Transverse colon (tissue), 4 donors: ENCODE measurements at regions not wholly inside any gene's neighbourhood (a gene's known extent, or its start where the extent isn't known, plus 50 kb on each side); places are given as distances from the start of the nearest gene placed in this dataset.
"Not testable (repeated sequence)": the region's sequence is repeated elsewhere in the genome, so short reads cannot be mapped to it uniquely, and the experiment has no call there.

ENCODE experiments used
- DNase-seq: peaks from one replicate; pipeline ENCODE4 v3.0.0-alpha.2; 2019
- H3K27ac ChIP-seq, 4 donors: fragments of 200-600 bp; sonication (generic); 2 replicates each; pipeline ENCODE4 v1.5.1; 2016 to 2018; ENCODE audit warnings: inconsistent platforms in 4 of 4
- H3K27me3 ChIP-seq: fragments of 200-600 bp; sonication (generic); 2 replicates; pipeline ENCODE4 v1.5.1; 2017; ENCODE audit warnings: inconsistent platforms
- H3K36me3 ChIP-seq, 4 donors: fragments of 200-600 bp; sonication (generic); 2 replicates each; pipeline ENCODE4 v1.5.1; 2017 to 2019; ENCODE audit warnings: inconsistent platforms in 4 of 4
- H3K4me1 ChIP-seq, 4 donors: fragments of 200-600 bp; sonication (generic); 2 replicates each; pipeline ENCODE4 v1.5.1; 2017 to 2020; ENCODE audit warnings: inconsistent platforms in 4 of 4
- H3K4me3 ChIP-seq, 4 donors: fragments of 200-600 bp; sonication (generic); 1 replicate in 1 of 4; 2 replicates in 3 of 4; pipeline versions ENCODE4 v1.5.1 to v1.6.1; 2017 to 2019; ENCODE audit warnings: inconsistent platforms in 4 of 4
- H3K9me3 ChIP-seq, 2 donors: fragments of 200-600 bp; sonication (generic); 2 replicates each; pipeline ENCODE4 v1.5.1; 2017 to 2019; ENCODE audit warnings: inconsistent platforms in 2 of 2
- CTCF ChIP-seq, 5 experiments: fragments of 200-600 bp in 3 of 5; fragments of 450-650 bp in 2 of 5; sonication (generic) in 3 of 5; IDR thresholded peaks; 1 replicate in 2 of 5; 2 replicates in 3 of 5; pipeline ENCODE4 v1.5.1; 2016 to 2017; ENCODE audit warnings: antibody characterized with exemption in 5 of 5, inconsistent platforms in 3 of 5, mild to moderate bottlenecking in 2 of 5, moderate library complexity in 1 of 5
- EP300 ChIP-seq: sonication (generic); formaldehyde crosslinking; IDR thresholded peaks from one replicate; pipeline ENCODE4 v1.6.1; 2017; ENCODE audit warnings: antibody characterized with exemption, low read depth
- POLR2AphosphoS5 ChIP-seq, 3 donors: sonication (generic); formaldehyde crosslinking; IDR thresholded peaks; one replicate each; pipeline ENCODE4 v1.6.1; 2016; ENCODE audit warnings: antibody characterized with exemption in 3 of 3
- WGBS, 2 donors: methylation state at CpG; one replicate each; pipeline ENCODE4 v1.1.5; 2018; ENCODE audit warnings: low coverage in 1 of 2; 5-methylcytosine and 5-hydroxymethylcytosine counted together
- in situ Hi-C, 4 donors: fragments of 200-750 bp; cut with MboI; loops; one replicate each; pipeline versions ENCODE4 v1.15.0 to v1.15.1; 2017; ENCODE audit warnings: low sequenced_read_pairs in 3 of 4, low pct_ligation_motif_present in 1 of 4, low pct_unique_long_range_greater_than_20kb in 1 of 4
- intact Hi-C: fragments of 100-400 bp; cut with DNase I; formaldehyde crosslinking; loops from one replicate; pipeline ENCODE4 v1.15.1; 2023; ENCODE audit warnings: low total_unique reads

- WGBS, 2 donors, result 67 to 79% methylated on average over 1 of the region's 1 CpG
- in situ Hi-C loops, result not testable (repeated sequence)
Measured at GRCh38 chr15:24305643-24306042, 369.9 kb upstream of the NPAP1 start.

GRCh38 chr15:24309700-24310099 lies 365.9 kb upstream of the NPAP1 start:
- H3K4me1 ChIP-seq, H3K27ac ChIP-seq, intact Hi-C loops, in situ Hi-C loops, H3K36me3 ChIP-seq, H3K27me3 ChIP-seq, H3K9me3 ChIP-seq, H3K4me3 ChIP-seq, DNase-seq: not testable (repeated sequence)
- 83% methylated on average over 1 of the region's 1 CpG; no CpG with 5 or more reads in 1 of the 2 donors for WGBS, 2 donors

More at GRCh38 chr15:24305643-24306042, 369.9 kb upstream of the NPAP1 start:
- intact Hi-C loops, H3K27me3 ChIP-seq, H3K9me3 ChIP-seq, DNase-seq, H3K36me3 ChIP-seq, H3K27ac ChIP-seq, H3K4me3 ChIP-seq, H3K4me1 ChIP-seq: not testable (repeated sequence)

- H3K4me3 ChIP-seq, in situ Hi-C loops, H3K27ac ChIP-seq, H3K4me1 ChIP-seq, H3K9me3 ChIP-seq, H3K36me3 ChIP-seq, DNase-seq, H3K27me3 ChIP-seq, intact Hi-C loops: not testable (repeated sequence)
- 69% methylated on average over 3 of the region's 3 CpGs; no CpG with 5 or more reads in 1 of the 2 donors for WGBS, 2 donors
Measured at GRCh38 chr15:24311692-24312091, 363.9 kb upstream of the NPAP1 start.

GRCh38 chr15:24316326-24316725 lies 359.2 kb upstream of the NPAP1 start:
- intact Hi-C loops, DNase-seq: not testable (repeated sequence)

GRCh38 chr15:24318981-24319380 lies 356.6 kb upstream of the NPAP1 start:
- intact Hi-C loops, result no loop called here
- Histone ChIP-seq H3K4me3 (no peak overlapping the region), H3K27me3 (no peaks in the 10 kb centered on the region), H3K36me3 (no peaks in the 10 kb centered on the region), H3K4me1 (peaks cover 0 to 3% (median 0%) of the 10 kb centered on the region in 4 donors), H3K9me3 (no peaks in the 10 kb centered on the region), H3K27ac (no peak overlapping the region)
- TF ChIP-seq CTCF (IDR thresholded peaks at IDR 0.05), result no peak
- no peak for TF ChIP-seq EP300
- no peak for TF ChIP-seq POLR2AphosphoS5 (IDR thresholded peaks at IDR 0.05)
- in situ Hi-C loops, result no loop called here
- no peak for DNase-seq

More at GRCh38 chr15:24316326-24316725, 359.2 kb upstream of the NPAP1 start:
- H3K4me1 ChIP-seq, H3K9me3 ChIP-seq, H3K36me3 ChIP-seq, H3K27ac ChIP-seq, in situ Hi-C loops, H3K4me3 ChIP-seq, H3K27me3 ChIP-seq: not testable (repeated sequence)
- WGBS, 2 donors, result 76 to 85% methylated on average over 2 to 3 of the region's 3 CpGs

- 42 to 45% methylated on average over 4 to 5 of the region's 5 CpGs for WGBS, 2 donors
- in situ Hi-C loops, DNase-seq, H3K4me3 ChIP-seq, H3K4me1 ChIP-seq, H3K27me3 ChIP-seq, intact Hi-C loops, H3K27ac ChIP-seq, H3K9me3 ChIP-seq, H3K36me3 ChIP-seq: not testable (repeated sequence)
Measured at GRCh38 chr15:24324096-24324495, 351.5 kb upstream of the NPAP1 start.

GRCh38 chr15:24326513-24326912 lies 349.1 kb upstream of the NPAP1 start:
- in situ Hi-C loops, H3K27me3 ChIP-seq, H3K27ac ChIP-seq, H3K36me3 ChIP-seq, H3K9me3 ChIP-seq, H3K4me3 ChIP-seq, intact Hi-C loops, H3K4me1 ChIP-seq, DNase-seq: not testable (repeated sequence)
- WGBS, 2 donors, result 57 to 63% methylated on average over 1 of the region's 1 CpG

GRCh38 chr15:24331964-24332363 lies 343.6 kb upstream of the NPAP1 start:
- in situ Hi-C loops, result not testable (repeated sequence)
- 87 to 100% methylated on average over 1 to 9 of the region's 9 CpGs for WGBS, 2 donors

GRCh38 chr15:24341876-24342275 lies 333.7 kb upstream of the NPAP1 start:
- in situ Hi-C loops, DNase-seq, H3K27ac ChIP-seq, H3K9me3 ChIP-seq, H3K36me3 ChIP-seq, intact Hi-C loops, H3K4me1 ChIP-seq, H3K27me3 ChIP-seq, H3K4me3 ChIP-seq: not testable (repeated sequence)
- 95% methylated on average over 8 of the region's 8 CpGs; no CpG with 5 or more reads in 1 of the 2 donors for WGBS, 2 donors

More at GRCh38 chr15:24331964-24332363, 343.6 kb upstream of the NPAP1 start:
- H3K27me3 ChIP-seq, DNase-seq, H3K36me3 ChIP-seq, H3K27ac ChIP-seq, H3K4me1 ChIP-seq, H3K9me3 ChIP-seq, intact Hi-C loops, H3K4me3 ChIP-seq: not testable (repeated sequence)

GRCh38 chr15:24352777-24353176 lies 322.8 kb upstream of the NPAP1 start:
- H3K4me3 ChIP-seq, intact Hi-C loops, in situ Hi-C loops, H3K27me3 ChIP-seq, H3K27ac ChIP-seq, H3K4me1 ChIP-seq, DNase-seq, H3K36me3 ChIP-seq, H3K9me3 ChIP-seq: not testable (repeated sequence)
- 65 to 72% methylated on average over 6 of the region's 6 CpGs for WGBS, 2 donors
